ENCODE measurements at regions not wholly inside any gene's neighbourhood (a gene's known extent, or its start where the extent isn't known, plus 50 kb on each side); places are given as distances from the start of the nearest gene placed in this dataset.

- no peak for TF ChIP-seq EZH2 (IDR thresholded peaks at IDR 0.05; ENCODE audit: low read depth, unreplicated experiment)
- TF ChIP-seq ZNF114 (CRISPR knock-in tag; IDR thresholded peaks at IDR 0.05), result no peak
- TF ChIP-seq CTCF (conservative IDR thresholded peaks at IDR 0.05; ENCODE audit: low read depth in 2 of 2), result no peak
- TF ChIP-seq ZNF462 (CRISPR knock-in tag; IDR thresholded peaks at IDR 0.05), result no peak
- TF ChIP-seq POLR2AphosphoS5 (IDR thresholded peaks at IDR 0.05; ENCODE audit: low read depth), result no peak
- no peak for TF ChIP-seq ETS1 (IDR thresholded peaks at IDR 0.05)
- TF ChIP-seq NANOG (IDR thresholded peaks at IDR 0.05; ENCODE audit: borderline replicate concordance), result no peak
- TF ChIP-seq JUNB (IDR thresholded peaks at IDR 0.05; ENCODE audit: unreplicated experiment), result no peak
- TF ChIP-seq EZH2phosphoT487 (IDR thresholded peaks at IDR 0.05; ENCODE audit: unreplicated experiment), result no peak
- no peak for TF ChIP-seq ZNF331 (CRISPR knock-in tag; IDR thresholded peaks at IDR 0.05; ENCODE audit: low read depth)
- TF ChIP-seq REST (IDR thresholded peaks at IDR 0.05; ENCODE audit: unreplicated experiment), result no peak
- TF ChIP-seq CREB1 (CRISPR knock-in tag; IDR thresholded peaks at IDR 0.05; ENCODE audit: low read depth), result no peak
- TF ChIP-seq STAT1 (IDR thresholded peaks at IDR 0.05; ENCODE audit: unreplicated experiment), result no peak
- H3K27ac ChIP-seq (ENCODE audit: low read depth), result no peak overlapping the region
- no peak overlapping the region for H2AFZ ChIP-seq
- ATAC-seq (no peak), DNase-seq (ENCODE audit: low spot score) (no peak)
- no peaks in the 10 kb centered on the region for H3K4me1 ChIP-seq (ENCODE audit: insufficient read depth)
- Mint-ChIP-seq H3K4me1 (no peaks in the 10 kb centered on the region; the same call in 2 of the 3 replicates), H3K36me3 (ENCODE audit: low read depth) (peaks cover 24% of the 10 kb centered on the region), H3K27ac (no peak overlapping the region), H3K9me3 (peaks cover 29% of the 10 kb centered on the region), H3K27me3 (ENCODE audit: insufficient read depth, low read depth, poor library complexity) (peaks cover 3% of the 10 kb centered on the region), H3K4me3 (no peak overlapping the region)
- H3K9me2 ChIP-seq (ENCODE audit: insufficient read depth), result peaks cover 4% of the 10 kb centered on the region; the same call in 1 of the 2 replicates
- H3K79me2 ChIP-seq (replicated peaks; ENCODE audit: insufficient read depth), result no peaks in the 10 kb centered on the region
- no peaks in the 10 kb centered on the region for H4K20me1 ChIP-seq (replicated peaks; ENCODE audit: insufficient read depth)
- H3F3A ChIP-seq (replicated peaks; ENCODE audit: low read depth), result no peaks in the 10 kb centered on the region
- no peaks in the 10 kb centered on the region for H3K27me3 ChIP-seq (ENCODE audit: insufficient read depth)
- no peak overlapping the region for H3K4me2 ChIP-seq
- H3K36me3 ChIP-seq (ENCODE audit: insufficient read depth), result 0 out of 2 replicates have a peak, but pooled peaks cover 5% of the 10 kb centered on the region
- H3K4me3 ChIP-seq, result no peak overlapping the region
These were observed 178.5 kb upstream of the TOX3 start for GRCh38 chr16:52725461-52725860.

Data from GM23338 (cell line).